Nephron (organoid): ENCODE measurements at regions not wholly inside any gene's neighbourhood (a gene's known extent, or its start where the extent isn't known, plus 50 kb on each side); places are given as distances from the start of the nearest gene placed in this dataset.

Source experiments
- H3K27ac Mint-ChIP-seq, 3 experiments: 2 replicates each; pipeline ENCODE4 v1.8.0; 2020; ENCODE audit warnings: mixed read lengths in 3 of 3, mild to moderate bottlenecking in 2 of 3, moderate library complexity in 1 of 3
- H3K27me3 Mint-ChIP-seq: 2 replicates; pipeline ENCODE4 v1.8.0; 2021; ENCODE audit warnings: low read depth, mild to moderate bottlenecking, moderate library complexity, mixed read lengths
- H3K36me3 Mint-ChIP-seq: 2 replicates; pipeline ENCODE4 v1.8.0; 2020; ENCODE audit warnings: low read depth, mixed read lengths
- H3K4me1 Mint-ChIP-seq: 2 replicates; pipeline ENCODE4 v1.8.0; 2020; ENCODE audit warnings: mixed read lengths
- H3K4me3 Mint-ChIP-seq, 3 experiments: 2 replicates each; pipeline ENCODE4 v1.8.0; 2020; ENCODE audit warnings: mild to moderate bottlenecking in 3 of 3, mixed read lengths in 3 of 3, moderate library complexity in 2 of 3
- H3K9me3 Mint-ChIP-seq: 2 replicates; pipeline ENCODE4 v1.8.0; 2020; ENCODE audit warnings: mixed read lengths
- TF ChIP-seq, protein P1 (sequence below), 3 experiments: fragments of 200-600 bp; sonication (generic); IDR thresholded peaks; one replicate each; pipeline ENCODE4 v1.5.0; 2021; ENCODE audit warnings: antibody characterized with exemption in 3 of 3; ENCODE audit not compliant: unreplicated experiment in 3 of 3

DNA sequence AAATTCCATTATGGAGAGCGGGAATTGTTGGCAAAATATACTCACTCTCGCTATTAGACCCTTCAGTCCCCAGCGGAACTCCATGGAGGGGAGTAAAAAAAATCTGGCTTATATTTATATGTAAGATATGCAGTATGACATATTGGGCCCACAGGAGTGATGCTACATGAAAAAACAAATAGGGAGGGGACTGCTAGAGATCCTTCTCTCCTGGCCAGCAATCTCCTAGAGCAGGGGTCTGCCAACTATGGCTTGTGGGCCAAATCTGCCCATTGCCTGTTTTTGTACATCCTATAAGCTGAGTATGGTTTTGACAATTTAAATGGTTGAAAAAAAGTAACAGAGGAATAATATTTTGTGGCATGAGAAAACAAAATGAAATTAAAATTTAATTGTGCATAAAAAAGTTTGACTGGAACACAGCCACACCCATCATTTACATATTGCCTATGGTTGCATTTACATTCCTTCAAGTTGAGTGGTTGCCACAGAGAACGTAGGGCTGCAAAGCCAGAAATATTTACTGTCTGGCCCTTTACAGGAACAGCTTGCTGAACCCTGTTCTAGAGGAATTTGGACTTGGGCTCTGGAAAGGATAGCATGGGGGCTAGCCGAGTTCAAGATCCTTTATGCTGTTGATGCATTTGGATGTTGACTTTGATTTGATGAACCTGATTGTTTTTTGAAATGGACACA is 197.3 kb upstream of the CLINT1 start:
- H3K4me3 Mint-ChIP-seq = no peak overlapping the region
- peaks cover 10% of the 10 kb centered on the region for H3K27me3 Mint-ChIP-seq
- TF ChIP-seq, protein P1, sequence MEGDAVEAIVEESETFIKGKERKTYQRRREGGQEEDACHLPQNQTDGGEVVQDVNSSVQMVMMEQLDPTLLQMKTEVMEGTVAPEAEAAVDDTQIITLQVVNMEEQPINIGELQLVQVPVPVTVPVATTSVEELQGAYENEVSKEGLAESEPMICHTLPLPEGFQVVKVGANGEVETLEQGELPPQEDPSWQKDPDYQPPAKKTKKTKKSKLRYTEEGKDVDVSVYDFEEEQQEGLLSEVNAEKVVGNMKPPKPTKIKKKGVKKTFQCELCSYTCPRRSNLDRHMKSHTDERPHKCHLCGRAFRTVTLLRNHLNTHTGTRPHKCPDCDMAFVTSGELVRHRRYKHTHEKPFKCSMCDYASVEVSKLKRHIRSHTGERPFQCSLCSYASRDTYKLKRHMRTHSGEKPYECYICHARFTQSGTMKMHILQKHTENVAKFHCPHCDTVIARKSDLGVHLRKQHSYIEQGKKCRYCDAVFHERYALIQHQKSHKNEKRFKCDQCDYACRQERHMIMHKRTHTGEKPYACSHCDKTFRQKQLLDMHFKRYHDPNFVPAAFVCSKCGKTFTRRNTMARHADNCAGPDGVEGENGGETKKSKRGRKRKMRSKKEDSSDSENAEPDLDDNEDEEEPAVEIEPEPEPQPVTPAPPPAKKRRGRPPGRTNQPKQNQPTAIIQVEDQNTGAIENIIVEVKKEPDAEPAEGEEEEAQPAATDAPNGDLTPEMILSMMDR (IDR thresholded peaks at IDR 0.05; ENCODE audit: unreplicated experiment in 3 of 3) = no peak
- H3K4me1 Mint-ChIP-seq = peaks cover 51% of the 10 kb centered on the region
- no peaks in the 10 kb centered on the region for H3K9me3 Mint-ChIP-seq
- no peaks in the 10 kb centered on the region for H3K36me3 Mint-ChIP-seq
- H3K27ac Mint-ChIP-seq = peak overlapping the region; percentile 46 to 84 (median 83)

DNA sequence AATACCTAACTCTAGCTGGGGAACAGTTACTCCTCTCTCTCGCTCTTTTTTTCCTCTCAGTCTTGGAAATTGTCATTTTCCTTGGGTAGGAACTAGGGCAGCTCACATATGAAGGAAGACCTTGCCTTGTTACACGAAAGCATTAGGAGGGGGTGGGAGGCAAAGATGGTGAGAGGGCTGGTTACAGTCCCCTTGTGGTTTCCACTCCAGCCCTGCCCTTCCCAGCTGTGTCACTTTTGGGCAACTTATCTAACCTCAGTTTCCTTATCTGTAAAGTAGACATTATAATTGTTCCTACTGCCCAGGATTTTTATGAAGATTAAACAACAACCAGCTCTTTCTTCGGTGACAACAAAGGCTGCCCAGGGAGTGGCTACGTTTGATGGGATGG is 196.2 kb upstream of the CLINT1 start:
- peaks cover 10% of the 10 kb centered on the region for H3K27me3 Mint-ChIP-seq
- peak overlapping the region; percentile 83 to 88 (median 84) for H3K27ac Mint-ChIP-seq
- TF ChIP-seq, protein P1 (IDR thresholded peaks at IDR 0.05; ENCODE audit: unreplicated experiment in 3 of 3) = no peak
- H3K9me3 Mint-ChIP-seq = no peaks in the 10 kb centered on the region
- H3K4me1 Mint-ChIP-seq = peaks cover 61% of the 10 kb centered on the region
- H3K4me3 Mint-ChIP-seq = no peak overlapping the region
- no peaks in the 10 kb centered on the region for H3K36me3 Mint-ChIP-seq

DNA sequence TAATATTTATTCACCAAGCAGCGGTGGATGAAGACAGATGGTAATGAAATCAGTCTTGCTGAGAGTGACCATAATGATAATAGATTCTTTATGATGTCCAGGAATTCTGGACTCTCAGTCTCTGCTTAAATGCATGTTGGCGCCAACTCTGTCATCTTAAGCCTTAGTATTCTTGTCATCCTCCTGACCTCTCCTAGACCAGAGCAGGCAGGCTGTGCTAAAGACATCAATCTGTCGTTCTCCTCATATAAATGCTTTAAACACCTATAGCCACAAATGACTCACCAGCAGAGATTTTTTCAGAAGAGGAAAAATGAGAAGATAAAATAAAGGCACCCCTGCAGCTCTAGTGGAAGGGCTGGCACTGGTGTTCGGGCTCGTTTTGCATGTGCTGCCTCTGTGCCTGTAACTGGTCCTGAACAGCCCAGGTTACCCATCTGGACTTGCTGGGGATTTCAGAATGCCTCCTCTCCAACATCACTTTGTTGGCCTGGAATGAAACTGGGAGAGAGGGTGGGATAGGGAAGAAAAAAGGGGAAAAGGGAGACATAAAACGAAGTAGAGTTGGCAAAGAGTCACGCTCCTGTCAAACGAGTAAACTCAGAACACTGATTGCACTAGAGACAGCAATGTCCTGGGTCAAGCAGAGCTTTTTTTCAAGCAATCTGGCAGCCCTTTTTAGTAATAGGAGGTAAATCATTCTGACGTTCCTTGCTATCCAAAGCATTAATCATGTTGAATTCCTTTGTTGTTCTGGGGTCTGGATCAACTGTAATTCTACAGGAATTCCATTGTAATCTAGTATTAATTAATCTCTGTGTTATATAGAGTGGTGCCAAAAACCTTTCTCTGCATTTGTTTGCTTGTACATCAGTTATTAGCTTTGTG is 195.5 kb upstream of the CLINT1 start:
- no peak overlapping the region for H3K4me3 Mint-ChIP-seq
- H3K9me3 Mint-ChIP-seq = no peaks in the 10 kb centered on the region
- H3K27me3 Mint-ChIP-seq = peaks cover 10% of the 10 kb centered on the region
- H3K4me1 Mint-ChIP-seq = peaks cover 67% of the 10 kb centered on the region
- H3K27ac Mint-ChIP-seq = peak overlapping the region; percentile 83 to 88 (median 84)
- TF ChIP-seq, protein P1 (IDR thresholded peaks at IDR 0.05; ENCODE audit: unreplicated experiment in 3 of 3) = no peak
- H3K36me3 Mint-ChIP-seq = no peaks in the 10 kb centered on the region

DNA sequence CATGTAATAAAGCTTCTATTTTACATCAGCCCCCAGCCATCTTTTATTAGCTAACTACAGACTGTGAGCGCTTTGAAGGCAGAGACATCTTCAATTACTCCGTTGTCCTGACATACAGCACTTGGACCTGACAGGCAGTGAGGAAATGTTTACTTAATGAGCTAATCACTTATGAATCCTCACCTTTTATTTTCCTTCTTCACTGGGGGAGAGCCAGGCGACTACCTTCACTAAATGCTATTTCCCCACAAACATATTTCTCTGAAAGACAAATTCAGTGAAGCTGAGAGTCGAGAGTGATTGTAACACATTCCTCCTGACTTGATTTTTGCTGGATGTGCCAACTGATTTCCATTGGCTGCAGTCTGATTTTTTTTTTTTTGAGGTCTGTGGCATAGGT is 192.1 kb upstream of the CLINT1 start:
- no peaks in the 10 kb centered on the region for H3K36me3 Mint-ChIP-seq
- TF ChIP-seq, protein P1 (IDR thresholded peaks at IDR 0.05; ENCODE audit: unreplicated experiment in 3 of 3) = no peak
- no peak overlapping the region for H3K4me3 Mint-ChIP-seq
- H3K27me3 Mint-ChIP-seq = no peaks in the 10 kb centered on the region
- H3K9me3 Mint-ChIP-seq = no peaks in the 10 kb centered on the region
- H3K27ac Mint-ChIP-seq = peak overlapping the region; percentile 15 to 52 (median 43)
- H3K4me1 Mint-ChIP-seq = peaks cover 43% of the 10 kb centered on the region

DNA sequence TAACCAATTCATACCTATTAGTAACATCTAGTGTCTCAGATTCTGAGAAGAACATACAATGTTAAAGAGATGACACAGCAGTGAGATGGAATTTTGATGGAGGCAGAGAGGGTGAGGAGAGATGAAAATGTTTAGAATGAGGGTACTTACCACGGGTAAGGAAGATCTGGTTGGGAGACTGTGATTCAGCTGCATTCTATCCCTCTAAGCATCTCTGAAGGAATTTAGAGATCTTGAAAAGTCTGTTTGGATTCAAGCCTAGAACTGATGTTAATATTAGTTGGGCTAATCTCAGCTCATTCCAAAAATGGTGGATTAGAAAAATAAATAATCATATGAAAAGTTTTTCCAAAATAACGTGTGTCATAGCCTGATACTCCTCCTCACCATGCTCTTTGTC is 191.5 kb upstream of the CLINT1 start:
- Mint-ChIP-seq H3K27me3 (no peaks in the 10 kb centered on the region), H3K36me3 (no peaks in the 10 kb centered on the region), H3K4me1 (peaks cover 38% of the 10 kb centered on the region), H3K27ac (peak overlapping the region; percentile 15 to 43 (median 34)), H3K4me3 (no peak overlapping the region), H3K9me3 (no peaks in the 10 kb centered on the region)
- TF ChIP-seq, protein P1 (IDR thresholded peaks at IDR 0.05; ENCODE audit: unreplicated experiment in 3 of 3) = no peak
